Activated CD8-positive, alpha-beta memory T cell treated with anti-CD3 and anti-CD28 coated beads, Interleukin-2, amount 10 ng/mL, durations not matched to agents 7 days and 5 days (primary cell): ENCODE measurements at regions not wholly inside any gene's neighbourhood (a gene's known extent, or its start where the extent isn't known, plus 50 kb on each side); places are given as distances from the start of the nearest gene placed in this dataset.
"Not testable (repeated sequence)": the region's sequence is repeated elsewhere in the genome, so short reads cannot be mapped to it uniquely, and the experiment has no call there.

ENCODE experiments used
- ATAC-seq: fragments of 150-1000 bp; cut with Tn5 transposase; one replicate; pipeline ENCODE4 v1.10.0; 2021; ENCODE audit warnings: moderate library complexity
- CTCF ChIA-PET: fragments of 350-600 bp; sonication (Branson Sonifier 250); formaldehyde crosslinking; loops from one replicate; lab custom pipeline; 2021; ENCODE audit warnings: antibody characterized with exemption; lab: Charles Lee
- DNase-seq: peaks from one replicate; pipeline ENCODE4 v3.0.0-alpha.2; 2020
- H3K27ac Mint-ChIP-seq: one replicate; pipeline ENCODE4 v1.8.0; 2021; ENCODE audit warnings: mild to moderate bottlenecking, mixed read lengths
- H3K27me3 Mint-ChIP-seq: one replicate; pipeline ENCODE4 v1.8.0; 2021; ENCODE audit warnings: mixed read lengths
- H3K36me3 Mint-ChIP-seq: one replicate; pipeline ENCODE4 v1.8.0; 2021; ENCODE audit warnings: mild to moderate bottlenecking, mixed read lengths
- H3K4me1 Mint-ChIP-seq: one replicate; pipeline ENCODE4 v1.8.0; 2021; ENCODE audit warnings: mixed read lengths
- H3K4me3 Mint-ChIP-seq: one replicate; pipeline ENCODE4 v1.8.0; 2021; ENCODE audit warnings: mild to moderate bottlenecking, moderate library complexity, mixed read lengths
- H3K9me3 Mint-ChIP-seq: one replicate; pipeline ENCODE4 v1.8.0; 2022; ENCODE audit warnings: low read depth, mixed read lengths

DNA sequence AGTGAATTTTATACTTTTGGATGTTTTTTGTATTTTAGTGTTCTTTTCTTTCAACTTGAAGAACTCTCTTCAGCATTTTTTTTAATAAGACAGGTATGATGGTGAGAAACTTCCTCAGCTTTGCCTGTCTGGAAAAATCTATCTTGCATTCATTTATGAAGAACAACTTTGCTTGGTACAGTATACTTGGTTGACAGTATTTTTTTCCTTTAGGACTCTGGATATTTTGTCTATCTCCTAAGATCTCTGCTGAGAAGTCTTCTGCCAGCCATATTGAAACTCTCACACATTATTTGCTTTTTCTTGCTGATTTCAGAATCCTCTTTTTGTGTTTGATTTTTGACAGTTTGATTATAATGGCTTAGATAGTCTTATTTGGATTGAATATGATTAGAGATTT lies 405.0 kb upstream of the GHITM start:
- Mint-ChIP-seq H3K36me3 (no peaks in the 10 kb centered on the region), H3K27ac (no peak overlapping the region), H3K9me3 (peaks cover 3% of the 10 kb centered on the region), H3K4me3 (no peak overlapping the region), H3K4me1 (no peaks in the 10 kb centered on the region), H3K27me3 (no peaks in the 10 kb centered on the region)
- ATAC-seq (no peak), DNase-seq (no peak)
- CTCF ChIA-PET: no interaction called here

- no peak for ATAC-seq
- no peak overlapping the region for H3K27ac Mint-ChIP-seq
- H3K4me1 Mint-ChIP-seq: no peaks in the 10 kb centered on the region
- no peak for DNase-seq
- CTCF ChIA-PET: no interaction called here
- no peak overlapping the region for H3K4me3 Mint-ChIP-seq
- H3K36me3 Mint-ChIP-seq: no peaks in the 10 kb centered on the region
- H3K27me3 Mint-ChIP-seq: no peaks in the 10 kb centered on the region
- peaks cover 3% of the 10 kb centered on the region for H3K9me3 Mint-ChIP-seq
These were observed 403.3 kb upstream of the GHITM start for GRCh38 chr10:83736008-83736407.

DNA sequence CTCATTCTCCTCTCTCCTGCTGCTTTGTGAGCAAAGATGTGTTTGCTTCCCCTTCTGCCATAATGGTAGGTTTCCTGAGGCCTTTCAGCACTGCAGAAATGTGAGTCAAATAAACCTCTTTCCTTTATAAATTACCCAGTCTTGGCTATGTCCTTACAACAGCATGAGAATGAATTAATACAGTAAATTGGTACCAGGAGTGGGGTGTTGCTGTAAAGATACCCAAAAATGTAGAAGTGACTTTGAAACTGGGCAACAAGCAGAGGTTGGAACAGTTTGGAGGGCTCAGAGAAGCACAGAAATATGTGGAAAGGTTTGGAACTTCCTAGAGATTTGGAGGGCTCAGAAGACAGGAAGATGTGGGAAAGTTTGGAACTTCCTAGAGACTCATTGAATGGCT lies 388.7 kb upstream of the GHITM start:
- Mint-ChIP-seq H3K36me3 (peaks cover 1% of the 10 kb centered on the region), H3K27me3 (no peaks in the 10 kb centered on the region), H3K9me3 (peaks cover 20% of the 10 kb centered on the region), H3K27ac (no peak overlapping the region), H3K4me3 (no peak overlapping the region), H3K4me1 (no peaks in the 10 kb centered on the region)
- DNase-seq (no peak), ATAC-seq (no peak)
- CTCF ChIA-PET: no interaction called here

- Mint-ChIP-seq H3K4me3 (no peak overlapping the region), H3K27me3 (no peaks in the 10 kb centered on the region), H3K27ac (no peak overlapping the region), H3K4me1 (no peaks in the 10 kb centered on the region), H3K9me3 (peaks cover 22% of the 10 kb centered on the region), H3K36me3 (peaks cover 1% of the 10 kb centered on the region)
- DNase-seq (no peak), ATAC-seq (no peak)
- CTCF ChIA-PET: no interaction called here
These were observed 385.8 kb upstream of the GHITM start for GRCh38 chr10:83753490-83753889.

DNA sequence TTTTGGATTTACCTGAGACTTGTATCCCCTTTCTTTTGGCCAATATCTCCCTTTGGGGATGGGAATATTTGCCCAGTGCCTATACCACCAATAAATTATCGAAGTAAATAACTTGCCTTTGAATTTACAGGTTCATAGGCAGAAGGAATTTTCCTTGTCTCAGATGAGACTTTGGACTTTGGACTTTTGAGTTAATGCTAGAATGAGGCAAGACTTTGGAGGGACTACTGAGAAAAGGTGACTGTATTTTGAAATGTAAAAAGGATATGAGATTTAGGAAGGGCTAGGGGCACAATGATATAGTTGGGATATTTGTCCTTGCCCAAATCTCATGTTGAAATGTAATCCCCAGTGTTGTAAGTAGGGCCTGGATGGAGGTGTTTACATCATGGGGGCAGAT lies 384.5 kb upstream of the GHITM start:
- Mint-ChIP-seq H3K4me3 (no peak overlapping the region), H3K27me3 (no peaks in the 10 kb centered on the region), H3K9me3 (peaks cover 22% of the 10 kb centered on the region), H3K4me1 (no peaks in the 10 kb centered on the region), H3K36me3 (peaks cover 1% of the 10 kb centered on the region), H3K27ac (no peak overlapping the region)
- DNase-seq (no peak), ATAC-seq (no peak)
- CTCF ChIA-PET: no interaction called here

DNA sequence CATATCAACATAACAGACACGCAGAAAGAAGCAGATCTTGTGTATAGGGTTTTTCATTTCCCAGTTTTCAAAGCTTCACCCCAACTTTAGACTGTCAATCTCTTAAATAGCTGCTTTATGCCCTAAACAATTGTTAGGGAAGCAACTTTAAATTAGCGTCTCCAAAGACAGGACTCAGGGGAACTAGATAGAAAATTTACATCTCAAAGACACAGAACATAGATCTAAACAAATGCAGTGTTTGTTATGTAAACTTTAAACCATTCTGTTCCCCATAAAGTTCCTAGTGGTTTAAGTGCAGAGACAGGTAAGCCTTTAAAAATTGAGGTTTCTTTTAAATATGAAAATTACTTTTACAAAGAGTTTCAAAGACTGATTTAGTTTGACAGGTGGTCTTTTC lies 379.2 kb upstream of the GHITM start:
- Mint-ChIP-seq H3K27ac (no peak overlapping the region), H3K27me3 (no peaks in the 10 kb centered on the region), H3K4me3 (no peak overlapping the region), H3K36me3 (no peaks in the 10 kb centered on the region), H3K9me3 (peaks cover 4% of the 10 kb centered on the region), H3K4me1 (no peaks in the 10 kb centered on the region)
- no peak for ATAC-seq
- DNase-seq: no peak
- CTCF ChIA-PET: no interaction called here

- DNase-seq (no peak), ATAC-seq (no peak)
- H3K27me3 Mint-ChIP-seq: no peaks in the 10 kb centered on the region
- CTCF ChIA-PET: no interaction called here
- no peaks in the 10 kb centered on the region for H3K9me3 Mint-ChIP-seq
- H3K4me1 Mint-ChIP-seq: no peaks in the 10 kb centered on the region
- H3K36me3 Mint-ChIP-seq: no peaks in the 10 kb centered on the region
- no peak overlapping the region for H3K27ac Mint-ChIP-seq
- no peak overlapping the region for H3K4me3 Mint-ChIP-seq
These were observed 374.6 kb upstream of the GHITM start for GRCh38 chr10:83764666-83765065.

GRCh38 chr10:83765731-83766130 lies 373.6 kb upstream of the GHITM start:
- CTCF ChIA-PET: no interaction called here
- Mint-ChIP-seq H3K9me3 (no peaks in the 10 kb centered on the region), H3K4me3 (no peak overlapping the region), H3K27ac (no peak overlapping the region), H3K27me3 (no peaks in the 10 kb centered on the region), H3K36me3 (no peaks in the 10 kb centered on the region), H3K4me1 (no peaks in the 10 kb centered on the region)
- no peak for DNase-seq
- no peak for ATAC-seq

DNA sequence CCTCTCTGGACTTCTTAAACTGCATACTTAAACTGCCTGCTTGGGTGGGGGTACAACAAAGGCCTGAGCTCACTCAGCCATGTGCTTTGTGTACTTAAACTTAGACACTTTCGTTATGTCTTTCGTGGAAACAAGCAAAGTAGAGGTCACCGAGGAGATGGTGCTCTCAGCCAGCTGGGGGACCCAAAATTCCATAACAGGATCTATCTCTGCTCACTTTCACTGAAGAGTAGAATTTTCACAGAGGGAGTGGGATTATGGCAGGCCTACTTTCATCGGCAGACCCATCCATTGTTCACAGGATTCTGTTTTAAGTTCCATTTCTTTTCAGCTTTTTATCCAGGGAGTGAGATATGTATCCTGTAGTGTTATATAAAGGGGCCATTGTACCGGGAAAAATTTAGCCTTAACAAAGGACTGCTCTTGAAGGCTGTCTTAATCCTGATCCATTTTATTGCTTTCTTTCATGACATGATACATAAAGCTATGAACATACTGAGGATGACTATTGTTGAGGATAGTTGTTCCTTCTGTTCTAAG lies 370.0 kb upstream of the GHITM start:
- CTCF ChIA-PET: no interaction called here
- H3K36me3 Mint-ChIP-seq: no peaks in the 10 kb centered on the region
- no peaks in the 10 kb centered on the region for H3K4me1 Mint-ChIP-seq
- DNase-seq (no peak), ATAC-seq (no peak)
- H3K27ac Mint-ChIP-seq: no peak overlapping the region
- no peaks in the 10 kb centered on the region for H3K27me3 Mint-ChIP-seq
- H3K4me3 Mint-ChIP-seq: no peak overlapping the region
- H3K9me3 Mint-ChIP-seq: peaks cover 3% of the 10 kb centered on the region

GRCh38 chr10:83786701-83787100 lies 352.6 kb upstream of the GHITM start:
- CTCF ChIA-PET, H3K27ac Mint-ChIP-seq, H3K9me3 Mint-ChIP-seq, ATAC-seq, H3K4me1 Mint-ChIP-seq, H3K36me3 Mint-ChIP-seq, DNase-seq, H3K4me3 Mint-ChIP-seq, H3K27me3 Mint-ChIP-seq: not testable (repeated sequence)

DNA sequence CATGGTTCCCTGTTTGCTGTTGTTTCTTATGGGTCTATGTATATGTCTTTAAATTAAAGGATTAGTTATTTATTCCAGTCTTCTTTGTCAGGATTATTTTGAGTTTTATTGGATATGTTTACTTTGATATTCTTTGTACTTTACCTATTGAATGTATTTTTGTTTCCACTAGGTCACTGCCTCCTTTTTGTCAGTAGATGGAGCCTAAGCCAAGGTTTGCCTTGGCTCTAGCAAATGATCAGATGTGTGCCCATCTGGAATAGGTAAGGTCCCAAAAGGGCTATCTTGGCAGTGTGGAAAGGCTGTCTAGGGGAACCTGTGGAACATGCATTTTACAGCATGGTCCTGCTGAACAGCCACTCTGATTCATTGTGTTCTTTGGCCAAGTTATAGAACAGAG lies 337.3 kb upstream of the GHITM start:
- Mint-ChIP-seq H3K36me3 (no peaks in the 10 kb centered on the region), H3K27me3 (no peaks in the 10 kb centered on the region), H3K4me3 (no peak overlapping the region), H3K4me1 (no peaks in the 10 kb centered on the region), H3K27ac (no peak overlapping the region), H3K9me3 (no peaks in the 10 kb centered on the region)
- no peak for ATAC-seq
- CTCF ChIA-PET: no interaction called here
- DNase-seq: no peak

DNA sequence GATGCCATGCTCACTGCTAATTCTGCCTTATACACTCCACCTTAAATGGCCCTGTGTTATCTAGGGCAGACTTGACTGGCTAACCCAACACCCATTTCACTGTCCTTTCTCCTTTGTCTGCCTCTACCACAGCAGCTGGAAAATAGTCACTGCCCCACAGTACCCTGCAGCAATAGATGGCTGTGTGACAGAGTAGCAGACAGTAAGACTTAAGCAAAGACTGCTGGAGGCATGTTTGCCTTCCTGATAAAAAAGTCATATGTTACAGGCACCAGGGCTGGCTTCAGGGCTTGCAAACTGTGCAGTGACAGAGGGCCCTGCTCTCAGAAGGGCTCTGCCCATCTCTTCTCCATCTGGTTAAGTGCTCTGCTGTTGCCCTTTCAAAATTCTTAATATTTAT lies 332.6 kb upstream of the GHITM start:
- H3K36me3 Mint-ChIP-seq: no peaks in the 10 kb centered on the region
- H3K27ac Mint-ChIP-seq: no peak overlapping the region
- no peak for ATAC-seq
- no peaks in the 10 kb centered on the region for H3K4me1 Mint-ChIP-seq
- H3K4me3 Mint-ChIP-seq: no peak overlapping the region
- CTCF ChIA-PET: no interaction called here
- H3K9me3 Mint-ChIP-seq: no peaks in the 10 kb centered on the region
- DNase-seq: no peak
- no peaks in the 10 kb centered on the region for H3K27me3 Mint-ChIP-seq

DNA sequence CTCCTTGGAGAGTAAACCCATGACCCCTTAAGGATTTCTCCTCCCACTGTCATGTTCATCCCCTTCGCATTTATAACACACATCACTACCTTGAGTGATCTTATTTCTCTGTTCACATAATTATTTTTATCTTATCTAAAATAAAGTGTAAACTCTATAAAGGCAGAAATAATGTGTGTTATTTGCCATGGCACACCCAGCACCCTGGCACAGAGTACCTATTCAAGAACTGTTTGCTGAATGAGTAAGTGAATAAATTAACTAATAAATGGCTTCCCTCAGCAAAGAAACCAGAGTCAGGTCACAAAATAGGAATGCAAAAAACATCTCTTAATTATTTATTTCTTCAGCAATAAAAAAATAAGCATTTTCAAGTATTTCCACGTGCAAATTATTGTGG lies 330.3 kb upstream of the GHITM start:
- Mint-ChIP-seq H3K4me1 (no peaks in the 10 kb centered on the region), H3K27me3 (no peaks in the 10 kb centered on the region), H3K27ac (no peak overlapping the region), H3K9me3 (no peaks in the 10 kb centered on the region), H3K36me3 (no peaks in the 10 kb centered on the region), H3K4me3 (no peak overlapping the region)
- no peak for ATAC-seq
- DNase-seq: no peak
- CTCF ChIA-PET: no interaction called here

DNA sequence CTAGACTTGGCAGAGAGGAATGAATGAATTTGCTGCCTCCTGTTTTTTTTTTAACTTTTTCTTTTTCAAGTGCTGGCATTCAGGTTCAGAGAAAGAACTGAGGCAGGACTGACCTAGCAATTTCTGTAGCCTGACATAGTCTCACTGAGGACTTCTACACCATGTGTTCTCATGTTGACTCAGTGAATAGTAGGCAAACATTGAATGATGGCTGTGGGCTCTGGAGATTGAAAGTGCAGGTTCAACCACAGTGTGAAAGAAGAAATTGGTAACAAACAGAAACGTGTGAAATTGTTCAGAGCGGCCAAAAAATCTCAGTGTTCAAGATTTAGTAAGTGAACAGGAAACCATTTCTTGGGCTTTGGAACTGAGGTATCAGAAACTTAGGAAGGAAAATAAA lies 322.4 kb upstream of the GHITM start:
- H3K27me3 Mint-ChIP-seq: no peaks in the 10 kb centered on the region
- H3K36me3 Mint-ChIP-seq: no peaks in the 10 kb centered on the region
- H3K4me1 Mint-ChIP-seq: no peaks in the 10 kb centered on the region
- no peaks in the 10 kb centered on the region for H3K9me3 Mint-ChIP-seq
- CTCF ChIA-PET: no interaction called here
- no peak for ATAC-seq
- H3K4me3 Mint-ChIP-seq: no peak overlapping the region
- no peak for DNase-seq
- no peak overlapping the region for H3K27ac Mint-ChIP-seq

- DNase-seq (no peak), ATAC-seq (no peak)
- H3K27me3 Mint-ChIP-seq: no peaks in the 10 kb centered on the region
- no peaks in the 10 kb centered on the region for H3K36me3 Mint-ChIP-seq
- no peaks in the 10 kb centered on the region for H3K4me1 Mint-ChIP-seq
- no peak overlapping the region for H3K4me3 Mint-ChIP-seq
- H3K27ac Mint-ChIP-seq: no peak overlapping the region
- H3K9me3 Mint-ChIP-seq: no peaks in the 10 kb centered on the region
- CTCF ChIA-PET: no interaction called here
These were observed 321.5 kb upstream of the GHITM start for GRCh38 chr10:83817797-83818196.
